CD8-positive, alpha-beta memory T cell (primary cell): ENCODE measurements at regions not wholly inside any gene's neighbourhood (a gene's known extent, or its start where the extent isn't known, plus 50 kb on each side); places are given as distances from the start of the nearest gene placed in this dataset.

Source experiments
- CTCF ChIA-PET: fragments of 350-600 bp; sonication (Branson Sonifier 250); formaldehyde crosslinking; loops from one replicate; lab custom pipeline; 2021; ENCODE audit warnings: antibody characterized with exemption; lab: Charles Lee
- POLR2A ChIA-PET: fragments of 350-600 bp; sonication (Branson Sonifier 250); formaldehyde crosslinking; loops from one replicate; lab custom pipeline; 2021; ENCODE audit warnings: antibody characterized with exemption; lab: Charles Lee
- DNase-seq, 5 donors: peaks; one replicate each; pipeline versions ENCODE4 v3.0.0 to v3.0.0-alpha.2; 2020 to 2022; ENCODE audit warnings: mixed read lengths in 1 of 5
- H3K27ac ChIP-seq: one replicate; pipeline ENCODE4 v1.7.0; 2013; ENCODE audit warnings: low read depth, mild to moderate bottlenecking, low read length, moderate library complexity
- H3K27me3 ChIP-seq: 2 replicates; pipeline ENCODE4 v1.7.0; 2013; ENCODE audit warnings: low read length, mild to moderate bottlenecking; ENCODE audit not compliant: insufficient read depth, poor library complexity, severe bottlenecking
- H3K36me3 ChIP-seq: 2 replicates; pipeline ENCODE4 v1.7.0; 2013; ENCODE audit warnings: mild to moderate bottlenecking, low read length, moderate library complexity; ENCODE audit not compliant: insufficient read depth
- H3K4me1 ChIP-seq: 2 replicates; pipeline ENCODE4 v1.7.0; 2013; ENCODE audit warnings: mild to moderate bottlenecking, low read length, moderate library complexity; ENCODE audit not compliant: insufficient read depth
- H3K4me3 ChIP-seq: 2 replicates; pipeline ENCODE4 v1.7.0; 2013; ENCODE audit warnings: mild to moderate bottlenecking, low read length
- H3K9me3 ChIP-seq: 2 replicates; pipeline ENCODE4 v1.7.0; 2013; ENCODE audit warnings: mild to moderate bottlenecking, low read length
- H3K27ac Mint-ChIP-seq, 8 donors: one replicate each; pipeline ENCODE4 v1.8.0; 2020 to 2021; ENCODE audit warnings: mixed read lengths in 8 of 8, mild to moderate bottlenecking in 6 of 8, inconsistent platforms in 3 of 8, moderate library complexity in 3 of 8
- H3K27me3 Mint-ChIP-seq, 2 donors: one replicate each; pipeline ENCODE4 v1.8.0; 2020 to 2021; ENCODE audit warnings: mixed read lengths in 2 of 2, mild to moderate bottlenecking in 1 of 2, moderate library complexity in 1 of 2
- H3K36me3 Mint-ChIP-seq, 3 donors: one replicate each; pipeline ENCODE4 v1.8.0; 2020 to 2021; ENCODE audit warnings: mixed read lengths in 3 of 3, inconsistent platforms in 1 of 3, mild to moderate bottlenecking in 1 of 3
- H3K4me1 Mint-ChIP-seq, 3 donors: one replicate each; pipeline ENCODE4 v1.8.0; 2020 to 2021; ENCODE audit warnings: mixed read lengths in 3 of 3, inconsistent platforms in 1 of 3, mild to moderate bottlenecking in 1 of 3
- H3K4me3 Mint-ChIP-seq, 7 donors: one replicate each; pipeline ENCODE4 v1.8.0; 2020 to 2021; ENCODE audit warnings: mixed read lengths in 7 of 7, mild to moderate bottlenecking in 6 of 7, moderate library complexity in 4 of 7, inconsistent platforms in 2 of 7
- H3K9me3 Mint-ChIP-seq, 5 donors: one replicate each; pipeline ENCODE4 v1.8.0; 2020 to 2022; ENCODE audit warnings: mixed read lengths in 5 of 5, mild to moderate bottlenecking in 3 of 5, moderate library complexity in 2 of 5, inconsistent platforms in 1 of 5

DNA sequence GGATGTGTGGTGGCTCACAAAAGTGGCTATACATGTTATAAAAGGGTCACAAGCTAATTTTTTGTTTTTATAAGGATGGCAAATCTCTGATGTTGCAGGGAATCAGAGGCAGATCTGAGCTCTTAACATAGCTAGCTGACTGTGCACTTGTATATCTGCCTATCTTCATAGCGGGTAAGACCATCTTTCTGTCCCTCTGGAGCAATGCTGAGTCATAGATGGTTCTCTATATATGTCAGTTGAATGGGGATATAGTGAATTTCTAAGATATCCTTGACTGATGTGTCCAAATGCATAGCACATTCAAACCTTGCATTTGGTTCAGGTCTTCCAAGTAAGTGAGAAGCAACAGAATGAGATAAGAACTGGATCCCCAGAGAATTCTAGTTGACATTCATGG is 272.6 kb upstream of the PROX1 start:
- no peak overlapping the region for H3K27ac Mint-ChIP-seq
- H3K4me1 ChIP-seq = no peaks in the 10 kb centered on the region
- no peaks in the 10 kb centered on the region for H3K36me3 ChIP-seq
- H3K4me3 Mint-ChIP-seq = no peak overlapping the region
- ChIA-PET POLR2A (no interaction called here), CTCF (no interaction called here)
- peaks cover 0 to 4% (median 0%) of the 10 kb centered on the region in 3 donors for H3K36me3 Mint-ChIP-seq
- H3K27me3 ChIP-seq = no peaks in the 10 kb centered on the region
- H3K9me3 Mint-ChIP-seq = peaks cover 7 to 14% (median 10%) of the 10 kb centered on the region in 5 donors
- H3K27me3 Mint-ChIP-seq = peaks cover 0 to 8% of the 10 kb centered on the region in 2 donors
- DNase-seq = no peak
- H3K4me3 ChIP-seq = no peak overlapping the region
- no peak overlapping the region for H3K27ac ChIP-seq
- H3K9me3 ChIP-seq = no peaks in the 10 kb centered on the region
- H3K4me1 Mint-ChIP-seq = no peaks in the 10 kb centered on the region

DNA sequence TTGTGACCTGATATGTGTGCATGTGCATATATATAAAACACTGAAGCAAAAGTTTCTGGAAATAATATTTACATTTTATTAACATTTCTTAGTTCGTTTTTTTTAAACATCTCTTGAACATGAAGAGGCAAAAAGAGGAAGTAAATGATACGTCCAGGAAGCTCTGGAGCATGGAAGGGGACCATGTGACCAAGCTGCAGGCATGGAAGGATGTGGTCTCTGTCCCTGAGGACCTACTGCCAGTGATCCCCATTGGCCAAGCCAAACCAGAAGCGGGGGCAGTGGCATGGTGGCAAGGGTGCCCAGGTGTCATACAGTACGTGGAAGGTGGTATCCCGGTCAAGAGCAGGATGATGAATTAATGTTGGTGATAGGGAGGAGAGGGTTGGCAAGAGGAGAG is 268.3 kb upstream of the PROX1 start:
- Mint-ChIP-seq H3K36me3 (no peaks in the 10 kb centered on the region), H3K9me3 (peaks cover 0 to 18% (median 12%) of the 10 kb centered on the region in 5 donors), H3K4me1 (no peaks in the 10 kb centered on the region), H3K4me3 (peak overlapping the region in 1 of 7 donors; percentile 11), H3K27me3 (peaks cover 0 to 3% of the 10 kb centered on the region in 2 donors), H3K27ac (no peak overlapping the region)
- no peak overlapping the region for H3K4me3 ChIP-seq
- no peaks in the 10 kb centered on the region for H3K36me3 ChIP-seq
- ChIA-PET CTCF (no interaction called here), POLR2A (no interaction called here)
- H3K9me3 ChIP-seq = no peaks in the 10 kb centered on the region
- no peaks in the 10 kb centered on the region for H3K4me1 ChIP-seq
- no peak overlapping the region for H3K27ac ChIP-seq
- no peaks in the 10 kb centered on the region for H3K27me3 ChIP-seq
- no peak for DNase-seq

DNA sequence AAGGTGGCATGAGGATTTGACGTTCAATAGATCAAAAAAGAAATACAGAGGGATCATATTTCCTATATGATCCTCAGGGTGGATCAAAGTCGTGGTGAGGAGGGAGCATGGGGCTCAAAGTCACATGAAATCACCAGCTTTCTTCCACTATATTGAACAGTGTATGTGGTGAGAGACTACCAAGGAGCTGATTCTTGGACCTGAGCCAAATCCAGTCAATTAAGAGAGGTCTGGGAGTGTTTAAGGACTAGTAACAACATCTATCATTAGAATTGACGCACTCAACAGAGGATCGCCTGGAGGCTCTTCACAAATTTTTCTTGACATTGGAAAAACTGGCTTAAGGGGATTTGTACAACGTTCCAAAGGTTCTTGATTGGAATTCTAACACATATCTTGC is 267.7 kb upstream of the PROX1 start:
- ChIA-PET POLR2A (no interaction called here), CTCF (no interaction called here)
- Mint-ChIP-seq H3K27me3 (no peaks in the 10 kb centered on the region), H3K4me1 (no peaks in the 10 kb centered on the region), H3K9me3 (peaks cover 0 to 16% (median 12%) of the 10 kb centered on the region in 5 donors), H3K4me3 (no peak overlapping the region), H3K36me3 (no peaks in the 10 kb centered on the region), H3K27ac (no peak overlapping the region)
- Histone ChIP-seq H3K9me3 (no peaks in the 10 kb centered on the region), H3K27me3 (no peaks in the 10 kb centered on the region), H3K27ac (no peak overlapping the region), H3K4me3 (no peak overlapping the region), H3K36me3 (no peaks in the 10 kb centered on the region), H3K4me1 (no peaks in the 10 kb centered on the region)
- DNase-seq = no peak

DNA sequence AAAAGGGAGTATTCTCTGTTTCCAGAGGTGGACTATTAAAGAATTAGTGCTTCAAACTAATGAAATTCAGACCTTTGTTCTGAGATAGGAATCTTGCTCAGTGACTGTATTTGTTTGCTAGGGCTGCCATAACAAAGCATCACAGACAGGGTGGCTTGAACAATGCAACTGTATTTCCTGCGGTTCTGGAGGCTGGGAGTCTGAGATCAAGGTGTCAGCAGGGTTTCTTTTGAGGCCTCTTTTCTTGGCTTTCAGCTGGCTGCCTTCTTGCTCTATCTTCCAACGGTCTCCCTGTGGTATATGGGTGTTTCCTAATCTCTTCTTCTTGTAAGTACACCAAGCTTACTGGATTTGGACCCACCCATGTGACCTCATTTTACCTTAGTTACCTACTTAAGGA is 264.6 kb upstream of the PROX1 start:
- no peak for DNase-seq
- Histone ChIP-seq H3K4me1 (no peaks in the 10 kb centered on the region), H3K27me3 (no peaks in the 10 kb centered on the region), H3K4me3 (no peak overlapping the region), H3K36me3 (no peaks in the 10 kb centered on the region), H3K27ac (no peak overlapping the region), H3K9me3 (no peaks in the 10 kb centered on the region)
- Mint-ChIP-seq H3K36me3 (no peaks in the 10 kb centered on the region), H3K4me1 (no peaks in the 10 kb centered on the region), H3K27ac (no peak overlapping the region), H3K27me3 (peaks cover 0 to 1% of the 10 kb centered on the region in 2 donors), H3K9me3 (peaks cover 2 to 18% (median 8%) of the 10 kb centered on the region in 5 donors), H3K4me3 (no peak overlapping the region)
- POLR2A ChIA-PET = no interaction called here
- CTCF ChIA-PET = no interaction called here

DNA sequence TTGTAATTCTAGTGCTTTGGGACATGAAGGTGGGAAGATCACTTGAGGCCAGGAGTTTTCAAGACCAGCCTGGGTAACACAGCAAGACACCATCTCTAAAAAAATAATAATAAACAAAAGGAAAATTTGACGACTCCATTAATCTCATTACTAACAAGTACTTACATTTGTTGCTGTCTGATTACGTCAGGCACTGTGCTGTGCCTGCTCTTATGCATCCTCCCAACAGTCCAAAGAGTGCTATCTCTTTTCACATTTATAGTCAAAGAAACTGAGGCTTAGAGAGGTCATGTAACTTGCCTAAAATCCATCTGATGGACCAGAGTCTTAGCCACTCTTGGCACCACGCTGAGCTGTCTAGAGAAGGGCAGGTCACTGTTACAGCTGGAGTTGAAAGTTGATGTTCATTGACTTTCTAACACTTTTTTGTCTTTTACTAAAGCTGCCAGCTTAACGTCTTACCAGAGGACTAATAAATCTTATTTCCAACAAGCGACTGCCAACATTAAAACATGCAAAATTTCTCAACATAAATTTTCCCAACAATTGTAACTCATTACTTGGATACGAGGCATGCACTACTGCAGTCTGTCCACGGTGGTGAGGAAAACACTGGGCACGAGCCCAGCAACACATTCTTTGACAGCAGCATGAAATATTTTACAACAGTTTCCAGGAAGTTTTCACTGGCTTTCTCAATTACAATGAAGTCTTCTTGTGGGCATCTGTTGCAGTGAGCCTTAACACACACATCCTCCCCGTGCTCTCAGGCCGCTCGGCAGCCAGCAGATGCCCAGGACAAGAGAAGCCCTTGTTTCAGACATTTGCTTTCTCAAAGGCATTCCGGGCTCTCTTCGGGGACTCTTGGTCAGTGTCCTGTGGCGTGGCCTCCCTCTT is 262.9 kb upstream of the PROX1 start:
- no peaks in the 10 kb centered on the region for H3K9me3 ChIP-seq
- H3K27me3 Mint-ChIP-seq = peaks cover 0 to 1% of the 10 kb centered on the region in 2 donors
- no peaks in the 10 kb centered on the region for H3K36me3 Mint-ChIP-seq
- DNase-seq = no peak
- H3K4me1 Mint-ChIP-seq = no peaks in the 10 kb centered on the region
- H3K9me3 Mint-ChIP-seq = peaks cover 2 to 18% (median 8%) of the 10 kb centered on the region in 5 donors
- no peaks in the 10 kb centered on the region for H3K4me1 ChIP-seq
- H3K27me3 ChIP-seq = no peaks in the 10 kb centered on the region
- H3K27ac ChIP-seq = no peak overlapping the region
- POLR2A ChIA-PET = no interaction called here
- no peaks in the 10 kb centered on the region for H3K36me3 ChIP-seq
- CTCF ChIA-PET = no interaction called here
- no peak overlapping the region for H3K4me3 ChIP-seq
- no peak overlapping the region for H3K4me3 Mint-ChIP-seq
- H3K27ac Mint-ChIP-seq = no peak overlapping the region

DNA sequence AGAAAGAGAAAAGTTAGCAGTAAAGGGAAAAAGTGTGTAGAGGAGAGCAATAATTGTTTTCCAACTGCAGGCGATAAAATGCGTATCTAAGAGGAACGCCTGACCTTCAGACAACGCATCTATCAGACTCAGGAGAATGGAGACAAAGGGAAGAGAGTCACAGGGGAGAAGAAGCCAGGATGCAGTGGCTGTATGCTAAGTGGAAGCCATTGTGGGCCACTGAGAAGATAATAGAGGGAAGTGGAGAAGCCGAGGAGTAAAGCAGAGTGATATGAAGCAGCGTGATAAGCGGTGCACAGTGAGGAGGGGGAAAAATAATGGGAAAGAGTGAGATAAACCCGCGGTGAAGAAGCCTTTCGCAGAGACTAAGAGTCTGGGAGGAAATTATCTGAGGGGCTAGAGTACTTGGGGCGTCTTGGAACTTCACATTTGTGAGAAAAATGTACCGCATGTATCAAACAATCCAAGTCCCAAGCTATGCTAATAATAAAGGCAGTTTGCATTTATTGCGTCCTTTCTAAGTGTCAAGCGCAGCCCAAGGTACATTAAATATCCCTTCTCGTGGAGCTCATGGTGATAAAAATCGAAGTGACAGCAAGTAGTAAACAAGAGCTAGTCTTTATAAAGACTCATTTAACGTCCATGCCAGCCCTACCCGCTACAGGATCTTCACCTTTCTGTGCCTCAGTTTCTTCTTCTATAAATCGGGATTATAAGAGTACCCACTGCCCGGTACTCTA is 259.8 kb upstream of the PROX1 start:
- Histone ChIP-seq H3K27me3 (no peaks in the 10 kb centered on the region), H3K36me3 (no peaks in the 10 kb centered on the region), H3K27ac (no peak overlapping the region), H3K4me1 (no peaks in the 10 kb centered on the region), H3K9me3 (no peaks in the 10 kb centered on the region), H3K4me3 (no peak overlapping the region)
- H3K27me3 Mint-ChIP-seq = peaks cover 0 to 1% of the 10 kb centered on the region in 2 donors
- ChIA-PET POLR2A (no interaction called here), CTCF (no interaction called here)
- DNase-seq = no peak
- no peaks in the 10 kb centered on the region for H3K36me3 Mint-ChIP-seq
- peaks cover 2 to 14% (median 10%) of the 10 kb centered on the region in 5 donors for H3K9me3 Mint-ChIP-seq
- H3K4me1 Mint-ChIP-seq = no peaks in the 10 kb centered on the region
- H3K27ac Mint-ChIP-seq = peak overlapping the region in 1 of 8 donors; percentile 90
- no peak overlapping the region for H3K4me3 Mint-ChIP-seq

DNA sequence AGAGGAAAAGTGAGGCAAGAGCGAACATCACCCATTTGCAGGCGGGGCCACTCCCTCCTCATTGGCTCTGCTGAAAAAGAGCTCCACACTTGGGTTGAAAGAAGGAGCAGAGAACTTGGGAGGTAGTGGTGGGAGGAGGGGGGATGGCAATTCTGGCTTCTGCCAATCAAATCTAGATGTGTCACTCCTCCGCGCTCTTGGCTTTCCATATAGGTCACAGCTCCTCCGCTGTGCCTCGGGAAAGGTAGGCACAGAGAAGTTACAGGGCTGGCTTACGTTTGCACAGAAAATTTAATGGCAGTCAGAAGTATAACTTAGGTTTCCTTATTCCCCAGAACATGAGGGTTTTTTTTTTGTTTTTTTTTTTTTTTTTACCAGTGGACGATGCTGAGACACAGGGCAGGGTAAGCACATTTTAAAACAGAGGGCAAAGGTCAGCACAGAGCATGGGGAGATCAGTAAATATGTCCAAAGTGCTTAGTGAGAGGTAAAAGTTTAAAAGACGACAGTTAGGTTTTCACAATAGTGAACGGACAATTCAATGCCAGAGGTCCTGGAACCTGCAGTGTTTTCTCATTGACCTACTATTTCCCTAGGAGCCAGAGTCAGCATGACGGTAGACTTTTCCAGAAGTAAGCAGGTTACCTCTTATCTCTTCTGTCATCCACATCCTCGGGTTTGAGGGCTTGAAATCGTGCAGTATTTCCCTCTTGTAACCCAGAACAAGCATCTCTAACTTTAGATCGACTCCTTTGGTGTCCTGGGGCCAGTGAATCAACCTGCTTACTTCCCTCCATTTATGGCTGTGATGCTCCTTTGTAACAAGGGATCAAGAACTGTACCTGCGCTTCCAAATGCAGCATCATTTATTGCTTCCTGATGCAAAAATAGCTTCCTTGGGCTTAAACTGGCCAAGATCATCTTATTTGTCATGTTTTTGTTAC is 258.9 kb upstream of the PROX1 start:
- ChIA-PET POLR2A (no interaction called here), CTCF (no interaction called here)
- Histone ChIP-seq H3K27ac (no peak overlapping the region), H3K9me3 (no peaks in the 10 kb centered on the region), H3K27me3 (no peaks in the 10 kb centered on the region), H3K4me3 (no peak overlapping the region), H3K36me3 (no peaks in the 10 kb centered on the region), H3K4me1 (no peaks in the 10 kb centered on the region)
- no peak overlapping the region for H3K4me3 Mint-ChIP-seq
- no peak overlapping the region for H3K27ac Mint-ChIP-seq
- no peaks in the 10 kb centered on the region for H3K36me3 Mint-ChIP-seq
- peaks cover 3 to 11% (median 10%) of the 10 kb centered on the region in 5 donors for H3K9me3 Mint-ChIP-seq
- no peak for DNase-seq
- no peaks in the 10 kb centered on the region for H3K4me1 Mint-ChIP-seq
- peaks cover 0 to 1% of the 10 kb centered on the region in 2 donors for H3K27me3 Mint-ChIP-seq
